H1 (cell line): ENCODE measurements at regions not wholly inside any gene's neighbourhood (a gene's known extent, or its start where the extent isn't known, plus 50 kb on each side); places are given as distances from the start of the nearest gene placed in this dataset.

Experiments used
- HDAC2 ChIP-seq, 2 experiments: fragments of 300-600 bp in 1 of 2; sonication (generic) in 1 of 2; IDR thresholded peaks; 2 replicates each; pipeline ENCODE4 v1.6.1; 2011 to 2012; ENCODE audit warnings: low read depth in 2 of 2, low read length in 2 of 2, mild to moderate bottlenecking in 2 of 2, moderate library complexity in 2 of 2, borderline replicate concordance in 1 of 2, inconsistent platforms in 1 of 2
- HDAC6 ChIP-seq: IDR thresholded peaks from one replicate; pipeline ENCODE4 v1.7.1; 2012; ENCODE audit warnings: low read depth, mild to moderate bottlenecking, inconsistent platforms, low read length, moderate library complexity
- POU5F1 ChIP-seq: IDR thresholded peaks from 2 replicates; pipeline ENCODE4 v1.6.1; 2011; ENCODE audit warnings: low read depth, mild to moderate bottlenecking, low read length, moderate library complexity

GRCh38 chr17:5781236-5781927, 197.1 kb upstream of the NLRP1 start (continued):
- TF ChIP-seq POU5F1 (no peak), HDAC2 (IDR thresholded peaks at IDR 0.05; ENCODE audit: borderline replicate concordance in 1 of 2, low read depth in 2 of 2, low read length in 2 of 2) (no peak), HDAC6 (no peak)
